ENCODE measurements at regions not wholly inside any gene's neighbourhood (a gene's known extent, or its start where the extent isn't known, plus 50 kb on each side); places are given as distances from the start of the nearest gene placed in this dataset.

GRCh38 chr2:46239175-46239846, 57.9 kb upstream of the EPAS1 start:
- no peaks in the 10 kb centered on the region for H3K9me3 Mint-ChIP-seq
- no peak for DNase-seq (ENCODE audit: low spot score in 2 of 2)
- peak; percentile 53 to 75 for ATAC-seq

GRCh38 chr2:46239847-46240181, 57.4 kb upstream of the EPAS1 start:
- DNase-seq (ENCODE audit: low spot score in 2 of 2) = peak; percentile 57 to 73
- peak; percentile 95 to 99 for ATAC-seq
- H3K9me3 Mint-ChIP-seq = no peaks in the 10 kb centered on the region
- H3K27ac Mint-ChIP-seq = peak overlapping the region; percentile 50 to 80
- H3K36me3 Mint-ChIP-seq = peaks cover 0 to 12% of the 10 kb centered on the region in 2 donors

More at GRCh38 chr2:46239175-46239846, 57.9 kb upstream of the EPAS1 start:
- H3K36me3 Mint-ChIP-seq = peaks cover 0 to 12% of the 10 kb centered on the region in 2 donors
- peak overlapping the region; percentile 50 to 80 for H3K27ac Mint-ChIP-seq

- no peak overlapping the region for H3K27ac Mint-ChIP-seq
- no peak for ATAC-seq
Measured at GRCh38 chr2:46241344-46241743, 55.9 kb upstream of the EPAS1 start.

GRCh38 chr2:46245869-46246268, 51.3 kb upstream of the EPAS1 start:
- H3K27ac Mint-ChIP-seq = no peak overlapping the region
- no peak for ATAC-seq
- H3K36me3 Mint-ChIP-seq = no peaks in the 10 kb centered on the region
- H3K9me3 Mint-ChIP-seq = no peaks in the 10 kb centered on the region
- DNase-seq (ENCODE audit: low spot score in 2 of 2) = no peak

More at GRCh38 chr2:46241344-46241743, 55.9 kb upstream of the EPAS1 start:
- DNase-seq (ENCODE audit: low spot score in 2 of 2) = no peak
- Mint-ChIP-seq H3K9me3 (no peaks in the 10 kb centered on the region), H3K36me3 (peaks cover 0 to 12% of the 10 kb centered on the region in 2 donors)

- ATAC-seq (no peak), DNase-seq (ENCODE audit: low spot score in 2 of 2) (no peak)
- no peaks in the 10 kb centered on the region for H3K36me3 Mint-ChIP-seq
- H3K27ac Mint-ChIP-seq = no peak overlapping the region
- H3K9me3 Mint-ChIP-seq = no peaks in the 10 kb centered on the region
Measured at GRCh38 chr2:46246790-46247189, 50.4 kb upstream of the EPAS1 start.

Data from activated naive CD4-positive, alpha-beta T cell treated with anti-CD3 and anti-CD28 coated beads, Interleukin-2, amount 50 U/mL, for 72 hours (primary cell).